ENCODE measurements at regions not wholly inside any gene's neighbourhood (a gene's known extent, or its start where the extent isn't known, plus 50 kb on each side); places are given as distances from the start of the nearest gene placed in this dataset.
A peak's percentile ranks its signal among the peaks of the same experiment; 100 is the strongest.
"Not testable (repeated sequence)": the region's sequence is repeated elsewhere in the genome, so short reads cannot be mapped to it uniquely, and the experiment has no call there.

DNA sequence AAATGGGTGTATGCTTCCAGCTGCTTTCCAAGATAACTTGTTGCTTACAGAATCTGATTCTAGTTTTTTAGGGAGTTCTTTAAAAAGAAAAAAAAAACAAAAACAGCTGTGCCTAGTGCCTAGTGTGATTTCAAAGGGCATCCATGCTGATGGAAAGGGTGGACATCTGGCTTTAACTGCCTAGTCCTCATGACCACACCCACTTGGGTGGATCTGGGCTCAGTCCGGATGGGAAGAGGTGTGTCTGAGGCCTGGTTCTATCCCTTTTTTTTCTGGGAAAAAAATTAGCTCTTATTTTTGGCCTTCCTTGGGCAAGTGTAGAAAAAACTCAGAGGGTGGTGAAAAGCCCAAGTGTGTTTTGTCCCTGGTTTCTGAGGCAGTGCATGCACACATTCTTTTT is 132.3 kb upstream of the CDH11 start:
- TF ChIP-seq POLR2A (IDR thresholded peaks at IDR 0.05) (no peak), POLR2AphosphoS5 (IDR thresholded peaks at IDR 0.05) (no peak), EP300 (IDR thresholded peaks at IDR 0.05) (no peak)
- TF ChIP-seq, protein P1, sequence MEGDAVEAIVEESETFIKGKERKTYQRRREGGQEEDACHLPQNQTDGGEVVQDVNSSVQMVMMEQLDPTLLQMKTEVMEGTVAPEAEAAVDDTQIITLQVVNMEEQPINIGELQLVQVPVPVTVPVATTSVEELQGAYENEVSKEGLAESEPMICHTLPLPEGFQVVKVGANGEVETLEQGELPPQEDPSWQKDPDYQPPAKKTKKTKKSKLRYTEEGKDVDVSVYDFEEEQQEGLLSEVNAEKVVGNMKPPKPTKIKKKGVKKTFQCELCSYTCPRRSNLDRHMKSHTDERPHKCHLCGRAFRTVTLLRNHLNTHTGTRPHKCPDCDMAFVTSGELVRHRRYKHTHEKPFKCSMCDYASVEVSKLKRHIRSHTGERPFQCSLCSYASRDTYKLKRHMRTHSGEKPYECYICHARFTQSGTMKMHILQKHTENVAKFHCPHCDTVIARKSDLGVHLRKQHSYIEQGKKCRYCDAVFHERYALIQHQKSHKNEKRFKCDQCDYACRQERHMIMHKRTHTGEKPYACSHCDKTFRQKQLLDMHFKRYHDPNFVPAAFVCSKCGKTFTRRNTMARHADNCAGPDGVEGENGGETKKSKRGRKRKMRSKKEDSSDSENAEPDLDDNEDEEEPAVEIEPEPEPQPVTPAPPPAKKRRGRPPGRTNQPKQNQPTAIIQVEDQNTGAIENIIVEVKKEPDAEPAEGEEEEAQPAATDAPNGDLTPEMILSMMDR (IDR thresholded peaks at IDR 0.05) = no peak
- Histone ChIP-seq H3K27ac (no peak overlapping the region), H3K36me3 (no peaks in the 10 kb centered on the region), H3K4me1 (peaks cover 0 to 20% (median 10%) of the 10 kb centered on the region in 4 donors), H3K4me3 (no peak overlapping the region), H3K27me3 (no peaks in the 10 kb centered on the region), H3K9me3 (no peaks in the 10 kb centered on the region)
- WGBS, 2 donors = 13 to 62% methylated on average over 1 of the region's 1 CpG
- intact Hi-C loops (cut with DNase I) = no loop called here
- no peak for DNase-seq

DNA sequence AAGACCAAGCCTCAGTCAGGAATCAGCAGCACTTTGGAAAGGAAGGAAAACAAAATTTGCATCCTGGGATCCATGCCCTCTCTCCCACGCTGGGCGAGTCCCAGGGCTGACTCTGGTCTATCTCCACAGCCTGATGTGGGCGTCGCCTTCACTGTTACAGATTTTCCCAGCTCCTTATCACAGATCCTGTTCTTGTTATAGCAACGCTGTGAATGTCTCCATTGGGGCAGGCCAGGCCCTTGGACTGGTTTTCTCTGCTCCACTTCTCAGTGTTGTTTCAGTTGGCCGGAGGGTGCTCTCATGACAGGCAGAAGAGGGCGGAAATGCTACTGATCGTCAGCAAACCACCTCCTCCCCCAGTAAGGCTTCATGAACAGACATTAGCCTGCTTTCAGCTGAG is 127.9 kb upstream of the CDH11 start:
- Histone ChIP-seq H3K27ac (peak overlapping the region in 3 of 4 donors; percentile 41 to 70 (median 50)), H3K36me3 (no peaks in the 10 kb centered on the region), H3K27me3 (no peaks in the 10 kb centered on the region), H3K4me3 (no peak overlapping the region), H3K9me3 (no peaks in the 10 kb centered on the region), H3K4me1 (peaks cover 0 to 26% (median 11%) of the 10 kb centered on the region in 4 donors)
- intact Hi-C loops (cut with DNase I) = no loop called here
- WGBS, 2 donors = 52 to 60% methylated on average over 8 of the region's 8 CpGs
- peak; percentile 66 for DNase-seq
- TF ChIP-seq EP300 (IDR thresholded peaks at IDR 0.05) (no peak), POLR2A (IDR thresholded peaks at IDR 0.05) (no peak), POLR2AphosphoS5 (IDR thresholded peaks at IDR 0.05) (peak in 2 of 4 donors; percentile 46 to 51)
- TF ChIP-seq, protein P1 (IDR thresholded peaks at IDR 0.05) = no peak

DNA sequence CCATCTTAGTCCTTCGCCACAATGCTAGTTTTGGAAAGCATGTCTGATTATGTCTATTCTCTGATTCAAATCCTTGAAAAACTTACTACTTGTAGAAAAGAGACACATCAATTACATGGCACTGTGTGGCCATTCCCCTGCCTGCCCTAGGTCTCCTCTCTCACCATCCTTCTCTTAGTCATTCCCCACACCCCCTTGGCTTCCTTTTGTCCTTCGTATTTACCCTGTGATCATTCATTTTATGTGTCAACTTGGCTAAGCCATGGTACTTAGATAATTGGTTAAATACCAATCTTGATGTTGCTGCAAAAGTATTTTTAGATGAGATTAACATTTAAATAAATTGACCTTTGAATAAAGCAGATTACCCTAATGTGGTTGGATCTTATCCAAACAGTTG is 122.9 kb upstream of the CDH11 start:
- no peak for DNase-seq
- Histone ChIP-seq H3K4me3 (no peak overlapping the region), H3K4me1 (peaks cover 0 to 12% (median 5%) of the 10 kb centered on the region in 4 donors), H3K36me3 (no peaks in the 10 kb centered on the region), H3K27me3 (no peaks in the 10 kb centered on the region), H3K9me3 (no peaks in the 10 kb centered on the region), H3K27ac (no peak overlapping the region)
- WGBS, 2 donors = 65 to 69% methylated on average over 2 of the region's 2 CpGs
- intact Hi-C loops (cut with DNase I) = no loop called here
- TF ChIP-seq EP300 (IDR thresholded peaks at IDR 0.05) (no peak), POLR2A (IDR thresholded peaks at IDR 0.05) (no peak), POLR2AphosphoS5 (IDR thresholded peaks at IDR 0.05) (no peak)
- TF ChIP-seq, protein P1 (IDR thresholded peaks at IDR 0.05) = no peak

GRCh38 chr16:65235339-65236177 is 113.7 kb upstream of the CDH11 start:
- Histone ChIP-seq H3K27me3 (no peaks in the 10 kb centered on the region), H3K4me1 (no peaks in the 10 kb centered on the region), H3K4me3 (no peak overlapping the region), H3K27ac (no peak overlapping the region), H3K36me3 (no peaks in the 10 kb centered on the region), H3K9me3 (no peaks in the 10 kb centered on the region)
- 71 to 77% methylated on average over 9 of the region's 9 CpGs for WGBS, 2 donors
- intact Hi-C loops (cut with DNase I) = no loop called here
- no peak for DNase-seq
- no peak for TF ChIP-seq POLR2AphosphoS5 (IDR thresholded peaks at IDR 0.05)
- TF ChIP-seq EP300 (IDR thresholded peaks at IDR 0.05) = no peak
- TF ChIP-seq POLR2A (IDR thresholded peaks at IDR 0.05) = no peak
- TF ChIP-seq, protein P1 (IDR thresholded peaks at IDR 0.05) = no peak

GRCh38 chr16:65234721-65235320 is 113.0 kb upstream of the CDH11 start:
- H3K36me3 ChIP-seq; H3K9me3 ChIP-seq; DNase-seq; H3K4me3 ChIP-seq; H3K27me3 ChIP-seq; intact Hi-C loops (cut with DNase I); H3K27ac ChIP-seq; H3K4me1 ChIP-seq: not testable (repeated sequence)
- WGBS, 2 donors = 81 to 87% methylated on average over 16 of the region's 16 CpGs
